ENCODE measurements at regions not wholly inside any gene's neighbourhood (a gene's known extent, or its start where the extent isn't known, plus 50 kb on each side); places are given as distances from the start of the nearest gene placed in this dataset.

- Histone ChIP-seq H3K9me3 (ENCODE audit: control insufficient read depth, low read length) (no peaks in the 10 kb centered on the region), H3K79me2 (no peaks in the 10 kb centered on the region), H3K27me3 (ENCODE audit: control insufficient read depth, insufficient read depth, low read length) (no peaks in the 10 kb centered on the region), H3K27ac (no peak overlapping the region), H3K36me3 (ENCODE audit: control insufficient read depth, insufficient read depth, low read length) (no peaks in the 10 kb centered on the region), H3K4me2 (ENCODE audit: low read length) (no peak overlapping the region), H3K4me3 (ENCODE audit: low read depth, low read length) (no peak overlapping the region), H3K4me1 (no peaks in the 10 kb centered on the region), H2AFZ (no peak overlapping the region), H3K9ac (no peak overlapping the region)
- TF ChIP-seq CTCF (IDR thresholded peaks at IDR 0.05): no peak
These were observed 136.9 kb upstream of the SPRY2 start for GRCh38 chr13:80477661-80478443.

GRCh38 chr13:80476953-80477352, 136.0 kb upstream of the SPRY2 start:
- Histone ChIP-seq H2AFZ (no peak overlapping the region), H3K4me1 (no peaks in the 10 kb centered on the region), H3K9ac (no peak overlapping the region), H3K27me3 (ENCODE audit: control insufficient read depth, insufficient read depth, low read length) (no peaks in the 10 kb centered on the region), H3K4me3 (ENCODE audit: low read depth, low read length) (no peak overlapping the region), H3K4me2 (ENCODE audit: low read length) (no peak overlapping the region), H3K36me3 (ENCODE audit: control insufficient read depth, insufficient read depth, low read length) (no peaks in the 10 kb centered on the region), H3K79me2 (no peaks in the 10 kb centered on the region), H3K9me3 (ENCODE audit: control insufficient read depth, low read length) (no peaks in the 10 kb centered on the region), H3K27ac (no peak overlapping the region)
- TF ChIP-seq CTCF (IDR thresholded peaks at IDR 0.05): no peak

- Histone ChIP-seq H3K9me3 (ENCODE audit: control insufficient read depth, low read length) (no peaks in the 10 kb centered on the region), H3K9ac (no peak overlapping the region), H3K36me3 (ENCODE audit: control insufficient read depth, insufficient read depth, low read length) (no peaks in the 10 kb centered on the region), H3K4me3 (ENCODE audit: low read depth, low read length) (no peak overlapping the region), H3K79me2 (no peaks in the 10 kb centered on the region), H2AFZ (no peak overlapping the region), H3K4me1 (no peaks in the 10 kb centered on the region), H3K27ac (no peak overlapping the region), H3K27me3 (ENCODE audit: control insufficient read depth, insufficient read depth, low read length) (no peaks in the 10 kb centered on the region), H3K4me2 (ENCODE audit: low read length) (no peak overlapping the region)
- no peak for TF ChIP-seq CTCF (IDR thresholded peaks at IDR 0.05)
These were observed 134.8 kb upstream of the SPRY2 start for GRCh38 chr13:80475718-80476117.

- no peak overlapping the region for H3K4me2 ChIP-seq (ENCODE audit: low read length)
- H3K27ac ChIP-seq: no peak overlapping the region
- H3K4me1 ChIP-seq: no peaks in the 10 kb centered on the region
- H3K79me2 ChIP-seq: no peaks in the 10 kb centered on the region
- no peaks in the 10 kb centered on the region for H3K9me3 ChIP-seq (ENCODE audit: control insufficient read depth, low read length)
- no peak for TF ChIP-seq CTCF (IDR thresholded peaks at IDR 0.05)
- H3K27me3 ChIP-seq (ENCODE audit: control insufficient read depth, insufficient read depth, low read length): no peaks in the 10 kb centered on the region
- no peak overlapping the region for H2AFZ ChIP-seq
- H3K9ac ChIP-seq: no peak overlapping the region
- H3K4me3 ChIP-seq (ENCODE audit: low read depth, low read length): no peak overlapping the region
- no peaks in the 10 kb centered on the region for H3K36me3 ChIP-seq (ENCODE audit: control insufficient read depth, insufficient read depth, low read length)
These were observed 132.8 kb upstream of the SPRY2 start for GRCh38 chr13:80473695-80474094.

- no peaks in the 10 kb centered on the region for H3K4me1 ChIP-seq
- no peaks in the 10 kb centered on the region for H3K27me3 ChIP-seq (ENCODE audit: control insufficient read depth, insufficient read depth, low read length)
- H3K36me3 ChIP-seq (ENCODE audit: control insufficient read depth, insufficient read depth, low read length): no peaks in the 10 kb centered on the region
- no peaks in the 10 kb centered on the region for H3K79me2 ChIP-seq
- no peak for TF ChIP-seq CTCF (IDR thresholded peaks at IDR 0.05)
- peak overlapping the region; percentile 64 for H3K27ac ChIP-seq
- no peak overlapping the region for H3K9ac ChIP-seq
- no peak overlapping the region for H3K4me3 ChIP-seq (ENCODE audit: low read depth, low read length)
- no peak overlapping the region for H2AFZ ChIP-seq
- no peak overlapping the region for H3K4me2 ChIP-seq (ENCODE audit: low read length)
- no peaks in the 10 kb centered on the region for H3K9me3 ChIP-seq (ENCODE audit: control insufficient read depth, low read length)
These were observed 129.0 kb upstream of the SPRY2 start for GRCh38 chr13:80469853-80470381.
